ENCODE measurements at regions not wholly inside any gene's neighbourhood (a gene's known extent, or its start where the extent isn't known, plus 50 kb on each side); places are given as distances from the start of the nearest gene placed in this dataset.

- no peak for DNase-seq (ENCODE audit: low spot score)
Measured at GRCh38 chr10:2439983-2440382, 627.4 kb upstream of the PFKP start.

- no peak for DNase-seq (ENCODE audit: low spot score)
Measured at GRCh38 chr10:2439000-2439399, 628.3 kb upstream of the PFKP start.

DNA sequence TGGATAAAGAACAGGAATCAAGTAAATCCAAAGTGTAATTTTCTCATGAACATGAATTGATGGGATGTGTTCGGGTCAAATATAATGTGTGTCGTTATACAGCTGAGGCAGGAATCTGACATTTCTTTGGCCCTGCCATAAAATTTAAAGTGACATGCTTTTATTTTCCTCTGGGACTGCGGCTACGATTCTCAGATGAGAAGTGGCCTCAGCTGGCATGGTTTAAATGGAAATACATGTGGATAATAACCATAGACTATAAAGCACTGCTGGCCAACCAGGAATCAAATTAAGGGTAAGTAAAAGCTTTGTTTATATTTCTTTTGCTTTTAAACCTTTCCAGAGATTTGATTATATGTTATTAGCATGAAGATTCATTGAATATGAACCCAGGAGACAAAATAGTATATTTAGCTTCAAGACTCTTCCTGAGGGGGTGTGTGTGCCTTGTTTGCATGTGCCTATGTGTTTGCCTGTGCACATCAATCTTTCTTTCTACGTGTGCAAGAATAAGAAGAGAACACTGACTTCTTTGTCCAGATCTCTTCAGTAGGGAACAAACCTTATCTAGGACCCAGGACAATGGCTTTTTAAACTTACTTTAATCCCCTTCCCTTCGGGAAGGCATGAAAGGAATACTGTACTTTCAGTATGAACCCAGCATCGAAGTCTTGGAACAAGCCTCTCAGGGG is 629.0 kb upstream of the PFKP start:
- no peak for DNase-seq (ENCODE audit: low spot score)

DNA sequence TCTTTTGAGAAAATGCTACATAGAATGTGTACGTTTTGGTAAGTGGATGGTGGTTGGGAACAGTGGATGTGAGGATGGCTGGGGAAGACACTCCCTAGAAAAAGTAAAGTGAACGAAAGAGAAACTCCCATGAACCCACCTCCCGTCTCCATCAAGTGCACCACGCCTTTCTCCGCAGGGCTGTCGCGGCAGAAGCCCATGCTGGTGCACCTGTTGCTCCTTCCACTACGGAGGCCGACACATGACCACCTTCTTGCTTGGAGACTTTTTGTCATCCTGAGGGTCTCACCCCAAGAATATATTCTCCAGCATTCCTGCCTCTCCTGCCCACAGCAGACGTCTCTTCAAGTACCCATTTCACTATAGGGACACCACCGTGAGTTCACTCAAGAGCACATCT is 630.4 kb upstream of the PFKP start:
- DNase-seq (ENCODE audit: low spot score) = no peak

GRCh38 chr10:2431961-2432360 is 635.4 kb upstream of the PFKP start:
- no peak for DNase-seq (ENCODE audit: low spot score)

GRCh38 chr10:2427412-2427811 is 639.9 kb upstream of the PFKP start:
- no peak for DNase-seq (ENCODE audit: low spot score)

- no peak for DNase-seq (ENCODE audit: low spot score)
Measured at GRCh38 chr10:2425320-2425719, 642.0 kb upstream of the PFKP start.

- DNase-seq (ENCODE audit: low spot score) = no peak
Measured at GRCh38 chr10:2414562-2414961, 652.8 kb upstream of the PFKP start.

- no peak for DNase-seq (ENCODE audit: low spot score)
Measured at GRCh38 chr10:2414039-2414438, 653.3 kb upstream of the PFKP start.

DNA sequence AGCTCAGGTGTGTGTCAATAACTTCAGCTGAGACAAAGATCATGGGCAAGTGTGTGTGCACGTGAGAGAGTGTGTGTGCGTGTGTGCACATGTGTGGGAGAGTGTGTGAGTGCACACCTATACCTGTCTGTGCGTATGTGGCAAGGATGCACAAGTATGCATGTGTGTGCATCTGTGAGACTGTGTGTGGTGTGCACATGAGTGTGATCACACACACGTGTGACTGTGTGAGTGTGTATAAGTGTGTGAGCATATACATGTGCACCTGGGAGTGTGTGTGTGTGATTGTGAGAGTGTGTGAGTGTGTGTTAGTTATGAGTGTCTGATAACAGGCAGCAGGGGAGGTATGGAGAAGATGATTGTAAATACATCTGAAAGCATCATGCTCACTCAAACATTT is 657.3 kb upstream of the PFKP start:
- no peak for DNase-seq (ENCODE audit: low spot score)

- DNase-seq (ENCODE audit: low spot score) = no peak
Measured at GRCh38 chr10:2401459-2401858, 664.1 kb upstream of the ADARB2 start.

DNA sequence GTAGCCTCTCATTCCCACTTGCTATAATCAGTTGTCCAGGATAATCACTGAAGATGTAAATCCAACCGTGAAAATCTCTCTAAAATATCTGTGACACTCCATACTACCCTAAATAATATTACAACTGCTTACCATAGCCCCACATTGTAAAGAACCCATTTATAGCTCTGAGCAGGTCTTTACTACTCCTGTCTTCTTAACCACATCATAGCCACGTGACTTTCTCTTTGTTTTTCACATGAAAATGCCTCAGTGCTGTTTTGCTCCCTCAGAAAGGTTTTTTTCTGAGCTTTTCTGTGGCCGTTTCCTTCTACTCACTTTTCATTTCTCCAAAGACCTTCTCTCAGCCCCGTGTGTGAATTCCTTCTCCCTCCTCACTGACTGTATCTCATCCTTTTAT is 662.2 kb upstream of the ADARB2 start:
- no peak for DNase-seq (ENCODE audit: low spot score)

DNA sequence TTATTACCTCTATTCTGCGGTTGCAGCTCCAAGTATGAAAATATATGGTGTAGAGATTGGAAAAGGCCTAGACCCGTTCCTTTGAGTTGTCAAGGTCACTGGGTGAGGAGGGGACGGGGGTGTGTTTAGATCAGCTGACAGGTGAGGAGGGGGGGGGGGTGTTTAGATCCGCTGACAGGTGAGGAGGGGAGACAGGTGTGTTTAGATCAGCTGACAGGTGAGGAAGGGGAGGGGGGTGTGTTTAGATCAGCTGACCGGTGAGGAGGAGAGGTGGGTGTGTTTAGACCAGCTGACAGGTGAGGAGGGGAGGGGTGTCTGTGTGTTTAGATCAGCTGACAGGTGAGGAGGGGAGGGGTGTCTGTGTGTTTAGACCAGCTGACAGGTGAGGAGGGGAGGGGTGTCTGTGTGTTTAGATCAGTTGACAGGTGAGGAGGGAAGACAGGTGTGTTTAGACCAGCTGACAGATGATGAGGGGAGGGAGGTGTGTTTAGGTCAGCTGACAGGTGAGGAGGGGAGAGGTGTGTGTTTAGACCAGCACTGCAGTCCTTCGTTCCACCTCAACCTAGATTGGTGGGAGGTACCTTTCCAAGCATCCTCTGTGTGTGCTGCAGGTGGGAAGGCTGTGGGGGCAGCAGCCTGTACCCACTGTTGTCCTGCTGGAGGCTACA is 655.0 kb upstream of the ADARB2 start:
- no peak for DNase-seq (ENCODE audit: low spot score)

DNA sequence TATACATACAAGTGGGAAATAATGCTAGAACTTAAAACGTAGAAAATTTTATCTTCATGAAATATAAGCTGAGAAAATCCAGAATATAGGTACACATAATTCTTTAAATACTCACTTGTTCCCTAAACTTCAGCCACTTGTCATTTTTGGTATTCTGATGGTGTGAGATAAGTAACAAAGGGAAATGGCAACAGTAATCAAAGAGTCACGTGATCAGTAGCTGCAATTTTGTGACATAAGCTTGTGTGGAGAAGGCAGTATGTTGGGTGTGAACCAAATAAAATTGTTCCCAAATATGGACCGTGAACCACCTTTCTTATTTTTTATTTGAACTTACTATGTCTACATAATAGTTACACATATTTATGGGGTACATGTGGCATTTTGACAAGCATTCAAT is 650.3 kb upstream of the ADARB2 start:
- no peak for DNase-seq (ENCODE audit: low spot score)

GRCh38 chr10:2387261-2387660 is 649.9 kb upstream of the ADARB2 start:
- DNase-seq (ENCODE audit: low spot score) = no peak

DNA sequence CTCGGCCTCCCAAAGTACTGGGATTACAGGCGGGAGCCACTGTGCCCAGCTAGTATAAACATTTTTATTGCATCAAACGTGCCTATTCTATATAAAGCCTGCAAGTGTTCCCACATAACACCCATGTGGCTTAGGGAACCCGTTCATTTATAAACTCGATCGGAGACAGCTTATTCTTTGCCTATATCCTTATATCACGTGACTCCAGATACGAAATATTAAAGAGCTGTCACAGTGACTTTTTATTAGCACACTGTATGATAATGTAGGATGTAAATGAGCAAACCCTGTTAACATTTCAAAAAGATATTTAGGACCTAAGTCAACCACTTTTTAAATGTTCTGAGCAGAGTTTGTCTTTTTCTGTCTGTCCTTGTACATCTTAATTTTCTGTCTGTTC is 642.9 kb upstream of the ADARB2 start:
- DNase-seq (ENCODE audit: low spot score) = no peak

GRCh38 chr10:2367083-2367482 is 629.8 kb upstream of the ADARB2 start:
- no peak for DNase-seq (ENCODE audit: low spot score)

DNA sequence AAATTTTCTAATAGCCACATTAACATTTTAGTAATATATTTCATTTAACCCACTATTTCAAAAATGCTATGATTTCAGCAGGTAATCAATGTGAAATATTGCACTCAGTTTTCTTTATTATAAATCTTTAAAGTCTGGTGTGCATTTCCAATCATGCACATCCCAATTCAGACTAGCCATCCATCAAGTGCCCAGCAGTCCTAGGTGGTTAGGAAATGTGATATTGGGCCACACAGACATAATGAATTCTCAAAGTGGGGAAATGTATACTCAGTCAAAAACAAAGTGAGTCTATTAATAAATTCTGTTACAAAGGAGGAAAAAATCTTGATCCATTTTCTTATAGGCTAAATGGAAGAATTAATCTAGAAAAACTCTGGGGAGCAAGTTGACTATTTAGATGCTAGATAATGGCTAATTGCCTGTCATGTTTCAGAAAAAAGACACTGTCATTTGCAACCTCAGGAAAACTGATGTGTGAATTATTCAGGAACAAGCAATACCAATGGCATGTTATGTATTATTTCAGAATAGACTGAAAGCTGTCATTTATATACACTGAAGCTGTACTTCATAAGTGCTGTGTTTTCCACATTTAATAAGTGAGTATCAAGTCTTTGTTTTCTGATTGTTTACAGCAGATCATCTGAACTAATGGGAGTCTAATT is 629.1 kb upstream of the ADARB2 start:
- DNase-seq (ENCODE audit: low spot score) = no peak

DNA sequence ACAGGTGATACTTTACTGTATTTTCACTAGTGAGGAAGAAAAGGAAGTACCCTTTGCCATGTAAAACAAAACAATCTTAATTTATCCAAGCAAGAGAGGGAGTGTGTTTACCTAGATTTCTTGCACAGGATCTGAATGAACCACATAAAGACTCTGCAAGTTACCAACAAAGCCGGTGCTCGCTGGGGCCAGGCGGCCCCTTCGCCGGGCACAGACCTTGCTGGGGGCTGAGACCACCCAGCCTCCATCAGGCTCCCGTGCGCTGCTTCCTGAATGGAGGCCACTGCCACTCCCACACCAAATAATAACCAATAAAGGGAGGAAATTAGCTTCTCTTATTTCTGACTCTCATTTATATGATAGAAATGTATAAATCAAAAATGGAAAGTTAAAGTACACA is 625.0 kb upstream of the ADARB2 start:
- no peak for DNase-seq (ENCODE audit: low spot score)

DNA sequence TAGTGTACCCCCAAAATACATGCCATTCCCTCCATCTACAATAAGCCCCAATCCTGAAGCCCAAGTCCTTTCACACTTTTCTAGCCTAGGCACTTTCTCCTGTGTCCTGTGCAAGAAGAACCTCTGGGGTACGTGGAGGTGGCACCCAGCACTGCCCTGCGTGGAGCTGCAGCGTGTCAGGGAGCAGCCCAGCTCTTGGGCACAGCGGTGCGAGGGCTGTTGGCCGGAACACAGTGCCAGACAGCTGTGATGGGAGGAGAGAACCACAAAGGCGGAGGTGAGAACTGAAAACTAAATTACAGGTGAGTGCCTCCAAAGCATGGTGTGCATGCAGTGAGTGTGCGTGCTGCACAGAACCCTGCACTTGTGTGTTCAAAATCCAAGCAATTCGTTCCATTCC is 621.3 kb upstream of the ADARB2 start:
- DNase-seq (ENCODE audit: low spot score) = no peak

GRCh38 chr10:2356670-2357069 is 619.3 kb upstream of the ADARB2 start:
- no peak for DNase-seq (ENCODE audit: low spot score)

DNA sequence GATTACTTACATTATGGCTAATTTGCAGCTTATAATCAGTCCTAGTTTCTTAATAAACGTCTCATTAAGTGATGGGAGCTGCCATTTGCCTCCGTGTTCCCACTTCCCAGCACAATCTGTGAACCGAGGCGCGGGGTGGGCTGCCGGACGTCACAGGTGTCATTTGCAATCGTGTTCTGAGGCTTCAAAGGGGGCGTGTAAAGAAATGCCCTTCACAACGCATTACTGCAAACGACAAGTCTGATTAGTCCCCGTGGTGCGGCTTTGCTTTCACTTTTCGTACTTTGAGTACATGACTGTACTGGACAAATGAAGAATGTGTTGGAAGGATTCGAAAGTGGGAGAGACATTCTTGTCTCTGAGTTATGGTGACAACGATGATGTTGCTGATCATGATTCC is 614.2 kb upstream of the ADARB2 start:
- no peak for DNase-seq (ENCODE audit: low spot score)

- DNase-seq (ENCODE audit: low spot score) = no peak
Measured at GRCh38 chr10:2342206-2342605, 604.9 kb upstream of the ADARB2 start.
